Right lobe of liver (tissue), 4 donors: ENCODE measurements at regions not wholly inside any gene's neighbourhood (a gene's known extent, or its start where the extent isn't known, plus 50 kb on each side); places are given as distances from the start of the nearest gene placed in this dataset.

Experiments
- CTCF ChIP-seq, 4 donors: fragments of 200-600 bp in 3 of 4; fragments of 450-650 bp in 1 of 4; IDR thresholded peaks; one replicate each; pipeline versions ENCODE4 v1.5.1 to v1.8.0; 2016 to 2022; ENCODE audit warnings: antibody characterized with exemption in 4 of 4, mild to moderate bottlenecking in 2 of 4
- POLR2A ChIP-seq: fragments of 450-650 bp; IDR thresholded peaks from one replicate; pipeline ENCODE4 v1.6.1; 2017; ENCODE audit warnings: antibody characterized with exemption, mild to moderate bottlenecking
- donor health status: DM: no; HTN: no; CAD: no.
- donor health status: DM: no; HTN: no; CAD: no.
- donor health status: DM: no; HTN: yes; CAD: no.

- TF ChIP-seq CTCF (IDR thresholded peaks at IDR 0.05) (no peak), POLR2A (no peak)
Measured at GRCh38 chr16:51025588-51026290, 125.3 kb downstream of the SALL1 start.
